ENCODE measurements at regions not wholly inside any gene's neighbourhood (a gene's known extent, or its start where the extent isn't known, plus 50 kb on each side); places are given as distances from the start of the nearest gene placed in this dataset.
A peak's percentile ranks its signal among the peaks of the same experiment; 100 is the strongest.

GRCh38 chr12:54711669-54712068, 63.5 kb upstream of the DCD start:
- Histone ChIP-seq H3K4me3 (ENCODE audit: low read length) (no peak overlapping the region), H3K27me3 (ENCODE audit: insufficient read depth, low read length, poor library complexity, severe bottlenecking) (no peaks in the 10 kb centered on the region), H3K36me3 (ENCODE audit: insufficient read depth, low read length) (no peaks in the 10 kb centered on the region), H3K27ac (ENCODE audit: low read depth, low read length) (no peak overlapping the region), H3K4me1 (ENCODE audit: insufficient read depth, low read length) (no peaks in the 10 kb centered on the region), H3K9me3 (ENCODE audit: low read length) (no peaks in the 10 kb centered on the region)
- no peak for DNase-seq
- no peaks in the 10 kb centered on the region for H3K9me3 Mint-ChIP-seq
- no peak overlapping the region for H3K4me3 Mint-ChIP-seq
- CTCF ChIA-PET, result no interaction called here
- H3K4me1 Mint-ChIP-seq, result no peaks in the 10 kb centered on the region
- no peak overlapping the region for H3K27ac Mint-ChIP-seq
- peaks cover 18 to 48% of the 10 kb centered on the region in 2 donors for H3K27me3 Mint-ChIP-seq
- POLR2A ChIA-PET, result no interaction called here
- no peaks in the 10 kb centered on the region for H3K36me3 Mint-ChIP-seq

- H3K9me3 ChIP-seq (ENCODE audit: low read length), result no peaks in the 10 kb centered on the region
- Mint-ChIP-seq H3K36me3 (no peaks in the 10 kb centered on the region), H3K9me3 (no peaks in the 10 kb centered on the region), H3K27me3 (peaks cover 6 to 21% of the 10 kb centered on the region in 2 donors), H3K4me3 (no peak overlapping the region), H3K27ac (no peak overlapping the region), H3K4me1 (no peaks in the 10 kb centered on the region)
- no peak overlapping the region for H3K27ac ChIP-seq (ENCODE audit: low read depth, low read length)
- no peak for DNase-seq
- CTCF ChIA-PET, result no interaction called here
- POLR2A ChIA-PET, result no interaction called here
- no peak overlapping the region for H3K4me3 ChIP-seq (ENCODE audit: low read length)
- no peaks in the 10 kb centered on the region for H3K4me1 ChIP-seq (ENCODE audit: insufficient read depth, low read length)
- H3K36me3 ChIP-seq (ENCODE audit: insufficient read depth, low read length), result no peaks in the 10 kb centered on the region
- H3K27me3 ChIP-seq (ENCODE audit: insufficient read depth, low read length, poor library complexity, severe bottlenecking), result no peaks in the 10 kb centered on the region
Observed at GRCh38 chr12:54708826-54709225, 60.7 kb upstream of the DCD start.

- Histone ChIP-seq H3K9me3 (ENCODE audit: low read length) (no peaks in the 10 kb centered on the region), H3K4me3 (ENCODE audit: low read length) (no peak overlapping the region), H3K4me1 (ENCODE audit: insufficient read depth, low read length) (no peaks in the 10 kb centered on the region), H3K36me3 (ENCODE audit: insufficient read depth, low read length) (no peaks in the 10 kb centered on the region), H3K27me3 (ENCODE audit: insufficient read depth, low read length, poor library complexity, severe bottlenecking) (no peaks in the 10 kb centered on the region), H3K27ac (ENCODE audit: low read depth, low read length) (no peak overlapping the region)
- Mint-ChIP-seq H3K4me3 (no peak overlapping the region), H3K27ac (peak overlapping the region in 1 of 8 donors; percentile 15), H3K36me3 (no peaks in the 10 kb centered on the region), H3K4me1 (no peaks in the 10 kb centered on the region), H3K9me3 (no peaks in the 10 kb centered on the region), H3K27me3 (peaks cover 0 to 11% of the 10 kb centered on the region in 2 donors)
- ChIA-PET CTCF (no interaction called here), POLR2A (no interaction called here)
- DNase-seq, result no peak
Observed at GRCh38 chr12:54704202-54704601, 56.0 kb upstream of the DCD start.

GRCh38 chr12:54701940-54702592, 53.9 kb upstream of the DCD start:
- Mint-ChIP-seq H3K4me3 (no peak overlapping the region), H3K27ac (no peak overlapping the region), H3K36me3 (no peaks in the 10 kb centered on the region), H3K27me3 (peaks cover 6 to 7% of the 10 kb centered on the region in 2 donors), H3K9me3 (no peaks in the 10 kb centered on the region), H3K4me1 (no peaks in the 10 kb centered on the region)
- ChIA-PET POLR2A (no interaction called here), CTCF (interaction anchor here (0.7 to 3.7 kb wide), 11 partner anchors 11 to 370 kb away, joined by 3 to 31 read pairs (median 4); no protein-coding TSS in a partner anchor)
- no peak overlapping the region for H3K27ac ChIP-seq (ENCODE audit: low read depth, low read length)
- H3K27me3 ChIP-seq (ENCODE audit: insufficient read depth, low read length, poor library complexity, severe bottlenecking), result no peaks in the 10 kb centered on the region
- no peak overlapping the region for H3K4me3 ChIP-seq (ENCODE audit: low read length)
- no peaks in the 10 kb centered on the region for H3K4me1 ChIP-seq (ENCODE audit: insufficient read depth, low read length)
- peak in 2 of 5 donors; percentile 37 to 47 for DNase-seq
- H3K36me3 ChIP-seq (ENCODE audit: insufficient read depth, low read length), result no peaks in the 10 kb centered on the region
- H3K9me3 ChIP-seq (ENCODE audit: low read length), result no peaks in the 10 kb centered on the region

GRCh38 chr12:54700849-54701248, 52.7 kb upstream of the DCD start:
- H3K4me3 Mint-ChIP-seq, result no peak overlapping the region
- H3K27me3 Mint-ChIP-seq, result peaks cover 7 to 11% of the 10 kb centered on the region in 2 donors
- ChIA-PET POLR2A (no interaction called here), CTCF (interaction anchor here (0.9 to 3.7 kb wide), 5 partner anchors 43 to 373 kb away, joined by 3 to 31 read pairs (median 3); no protein-coding TSS in a partner anchor)
- no peaks in the 10 kb centered on the region for H3K36me3 Mint-ChIP-seq
- Histone ChIP-seq H3K36me3 (ENCODE audit: insufficient read depth, low read length) (no peaks in the 10 kb centered on the region), H3K9me3 (ENCODE audit: low read length) (no peaks in the 10 kb centered on the region), H3K27me3 (ENCODE audit: insufficient read depth, low read length, poor library complexity, severe bottlenecking) (no peaks in the 10 kb centered on the region), H3K27ac (ENCODE audit: low read depth, low read length) (no peak overlapping the region), H3K4me1 (ENCODE audit: insufficient read depth, low read length) (no peaks in the 10 kb centered on the region), H3K4me3 (ENCODE audit: low read length) (no peak overlapping the region)
- H3K27ac Mint-ChIP-seq, result no peak overlapping the region
- H3K9me3 Mint-ChIP-seq, result no peaks in the 10 kb centered on the region
- H3K4me1 Mint-ChIP-seq, result no peaks in the 10 kb centered on the region
- no peak for DNase-seq

- no peaks in the 10 kb centered on the region for H3K36me3 ChIP-seq (ENCODE audit: insufficient read depth, low read length)
- H3K27ac ChIP-seq (ENCODE audit: low read depth, low read length), result no peak overlapping the region
- peaks cover 7 to 14% of the 10 kb centered on the region in 2 donors for H3K27me3 Mint-ChIP-seq
- H3K9me3 ChIP-seq (ENCODE audit: low read length), result no peaks in the 10 kb centered on the region
- no peak overlapping the region for H3K4me3 ChIP-seq (ENCODE audit: low read length)
- no peak overlapping the region for H3K27ac Mint-ChIP-seq
- no peaks in the 10 kb centered on the region for H3K4me1 ChIP-seq (ENCODE audit: insufficient read depth, low read length)
- CTCF ChIA-PET, result interaction anchor here (1.0 to 3.7 kb wide), 3 partner anchors 44 to 374 kb away, joined by 3 to 31 read pairs (median 3); no protein-coding TSS in a partner anchor
- H3K4me1 Mint-ChIP-seq, result no peaks in the 10 kb centered on the region
- H3K9me3 Mint-ChIP-seq, result no peaks in the 10 kb centered on the region
- no peak for DNase-seq
- no peak overlapping the region for H3K4me3 Mint-ChIP-seq
- POLR2A ChIA-PET, result no interaction called here
- H3K36me3 Mint-ChIP-seq, result no peaks in the 10 kb centered on the region
- no peaks in the 10 kb centered on the region for H3K27me3 ChIP-seq (ENCODE audit: insufficient read depth, low read length, poor library complexity, severe bottlenecking)
Observed at GRCh38 chr12:54700301-54700700, 52.1 kb upstream of the DCD start.
